Mesenchymal stem cell (in vitro differentiated cells and primary cell): ENCODE measurements at regions not wholly inside any gene's neighbourhood (a gene's known extent, or its start where the extent isn't known, plus 50 kb on each side); places are given as distances from the start of the nearest gene placed in this dataset.

Experiments used
- DNase-seq: peaks from one replicate; pipeline ENCODE4 v3.0.0-alpha.2; 2013
- H2AFZ ChIP-seq: one replicate; pipeline ENCODE4 v1.6.1; 2013; ENCODE audit warnings: low read depth, mild to moderate bottlenecking, control low read depth, inconsistent platforms, low read length, moderate library complexity
- H2AK5ac ChIP-seq: 2 replicates; pipeline ENCODE4 v1.6.1; 2013; ENCODE audit warnings: low read length, moderate library complexity, mild to moderate bottlenecking, inconsistent platforms; ENCODE audit not compliant: severe bottlenecking
- H2BK120ac ChIP-seq: one replicate; pipeline ENCODE4 v1.6.1; 2013; ENCODE audit warnings: low read depth, mild to moderate bottlenecking, inconsistent platforms, low read length, moderate library complexity
- H2BK12ac ChIP-seq, 2 experiments: one replicate each; pipeline ENCODE4 v1.6.1; 2013; ENCODE audit warnings: inconsistent platforms in 2 of 2, low read length in 2 of 2, mild to moderate bottlenecking in 2 of 2, moderate library complexity in 2 of 2, control low read depth in 1 of 2
- H2BK15ac ChIP-seq: one replicate; pipeline ENCODE4 v1.6.1; 2013; ENCODE audit warnings: mild to moderate bottlenecking, low read depth, inconsistent platforms; ENCODE audit not compliant: poor library complexity, severe bottlenecking
- H2BK5ac ChIP-seq: 2 replicates; pipeline ENCODE4 v1.6.1; 2013; ENCODE audit warnings: low read depth, mild to moderate bottlenecking, low read length, control low read depth, inconsistent platforms; ENCODE audit not compliant: poor library complexity, severe bottlenecking
- H3K14ac ChIP-seq, 2 experiments: one replicate each; pipeline ENCODE4 v1.6.1; 2013; ENCODE audit warnings: inconsistent platforms in 2 of 2, low read length in 2 of 2, control low read depth in 1 of 2, mild to moderate bottlenecking in 1 of 2, moderate library complexity in 1 of 2
- H3K18ac ChIP-seq, 2 experiments: one replicate each; pipeline ENCODE4 v1.6.1; 2013; ENCODE audit warnings: inconsistent platforms in 2 of 2, low read length in 2 of 2, control low read depth in 1 of 2, low read depth in 1 of 2, mild to moderate bottlenecking in 1 of 2
- H3K23ac ChIP-seq, 2 experiments: one replicate each; pipeline ENCODE4 v1.6.1; 2013; ENCODE audit warnings: inconsistent platforms in 2 of 2, low read length in 2 of 2, mild to moderate bottlenecking in 2 of 2, moderate library complexity in 2 of 2, control low read depth in 1 of 2
- H3K27ac ChIP-seq: 2 replicates; pipeline ENCODE4 v1.5.1; 2013; ENCODE audit warnings: mild to moderate bottlenecking, moderate library complexity, low read length, control low read depth, inconsistent platforms; ENCODE audit not compliant: poor library complexity, severe bottlenecking
- H3K27me3 ChIP-seq, 2 experiments: 2 replicates each; pipeline versions ENCODE4 v1.6.1 to v1.7.0; 2013; ENCODE audit warnings: low read length in 2 of 2, mild to moderate bottlenecking in 2 of 2, moderate library complexity in 2 of 2, control low read depth in 1 of 2, inconsistent platforms in 1 of 2; ENCODE audit not compliant: control insufficient read depth in 1 of 2, insufficient read depth in 1 of 2
- H3K36me3 ChIP-seq, 2 experiments: 2 replicates each; pipeline versions ENCODE4 v1.6.1 to v1.7.0; 2013; ENCODE audit warnings: low read length in 2 of 2, control low read depth in 1 of 2, inconsistent platforms in 1 of 2, low read depth in 1 of 2, mild to moderate bottlenecking in 1 of 2; ENCODE audit not compliant: insufficient read depth in 2 of 2, control insufficient read depth in 1 of 2
- H3K4ac ChIP-seq, 2 experiments: one replicate each; pipeline ENCODE4 v1.6.1; 2013; ENCODE audit warnings: inconsistent platforms in 2 of 2, low read length in 2 of 2, mild to moderate bottlenecking in 2 of 2, moderate library complexity in 2 of 2, control low read depth in 1 of 2, low read depth in 1 of 2
- H3K4me1 ChIP-seq: 2 replicates; pipeline ENCODE4 v1.6.1; 2013; ENCODE audit warnings: low read depth, low read length, control low read depth; ENCODE audit not compliant: control insufficient read depth, insufficient read depth
- H3K4me2 ChIP-seq: 2 replicates; pipeline ENCODE4 v1.6.1; 2013; ENCODE audit warnings: low read length, mild to moderate bottlenecking, inconsistent platforms; ENCODE audit not compliant: poor library complexity, severe bottlenecking
- H3K4me3 ChIP-seq, 2 experiments: 2 replicates each; pipeline versions ENCODE4 v1.5.1 to v1.7.0; 2013; ENCODE audit warnings: low read length in 2 of 2, mild to moderate bottlenecking in 2 of 2, control low read depth in 1 of 2, low read depth in 1 of 2; ENCODE audit not compliant: insufficient read depth in 1 of 2
- H3K79me1 ChIP-seq: replicated peaks from 2 replicates; pipeline ENCODE4 v1.6.1; 2013; ENCODE audit warnings: mild to moderate bottlenecking, control low read depth, low read length, inconsistent platforms; ENCODE audit not compliant: poor library complexity, severe bottlenecking
- H3K9ac ChIP-seq: 2 replicates; pipeline ENCODE4 v1.7.0; 2013; ENCODE audit warnings: mild to moderate bottlenecking, low read length, moderate library complexity
- H3K9me3 ChIP-seq: 2 replicates; pipeline ENCODE4 v1.7.0; 2013; ENCODE audit warnings: mild to moderate bottlenecking, low read length; ENCODE audit not compliant: control insufficient read depth
- H4K8ac ChIP-seq: one replicate; pipeline ENCODE4 v1.6.1; 2013; ENCODE audit warnings: inconsistent platforms, mild to moderate bottlenecking, low read length, moderate library complexity
- H4K91ac ChIP-seq: one replicate; pipeline ENCODE4 v1.6.1; 2013; ENCODE audit warnings: mild to moderate bottlenecking, low read length, inconsistent platforms
- WGBS: methylation state at CpG from one replicate; pipeline ENCODE4 v1.1.7; 2013; ENCODE audit warnings: mixed read lengths; 5-methylcytosine and 5-hydroxymethylcytosine counted together

DNA sequence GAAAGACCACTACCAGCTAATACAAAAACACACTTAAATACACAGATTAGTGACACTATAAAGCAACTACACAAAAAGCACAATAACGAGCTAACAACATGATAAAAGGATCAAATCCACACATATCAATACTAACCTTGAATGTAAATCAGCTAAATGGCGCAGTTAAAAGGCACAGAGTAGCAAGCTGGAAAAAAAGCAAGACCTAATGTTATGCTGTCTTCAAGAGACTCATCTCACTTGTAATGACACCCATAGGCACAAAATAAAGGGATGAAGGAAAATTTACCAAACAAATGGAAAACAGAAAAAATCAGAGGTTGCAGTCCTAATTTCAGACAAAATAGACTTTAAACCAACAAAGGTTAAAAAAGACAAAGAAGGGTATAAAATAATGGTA lies 86.3 kb downstream of the NUS1 start:
- Histone ChIP-seq H3K14ac (no peak overlapping the region), H3K4me3 (no peak overlapping the region), H3K9me3 (peaks cover 42% of the 10 kb centered on the region), H2BK12ac (no peak overlapping the region), H3K27ac (no peak overlapping the region), H4K91ac (no peak overlapping the region), H3K18ac (no peak overlapping the region), H2BK15ac (no peak overlapping the region), H3K9ac (no peak overlapping the region), H2AFZ (no peak overlapping the region), H3K4me1 (no peaks in the 10 kb centered on the region), H3K36me3 (no peaks in the 10 kb centered on the region), H3K4me2 (no peak overlapping the region), H3K27me3 (no peaks in the 10 kb centered on the region), H3K23ac (no peak overlapping the region), H2AK5ac (no peak overlapping the region), H2BK120ac (no peak overlapping the region), H4K8ac (no peak overlapping the region), H3K79me1 (no peaks in the 10 kb centered on the region), H2BK5ac (no peak overlapping the region), H3K4ac (no peak overlapping the region)
- DNase-seq: no peak
- 48% methylated on average over 2 of the region's 2 CpGs for WGBS

DNA sequence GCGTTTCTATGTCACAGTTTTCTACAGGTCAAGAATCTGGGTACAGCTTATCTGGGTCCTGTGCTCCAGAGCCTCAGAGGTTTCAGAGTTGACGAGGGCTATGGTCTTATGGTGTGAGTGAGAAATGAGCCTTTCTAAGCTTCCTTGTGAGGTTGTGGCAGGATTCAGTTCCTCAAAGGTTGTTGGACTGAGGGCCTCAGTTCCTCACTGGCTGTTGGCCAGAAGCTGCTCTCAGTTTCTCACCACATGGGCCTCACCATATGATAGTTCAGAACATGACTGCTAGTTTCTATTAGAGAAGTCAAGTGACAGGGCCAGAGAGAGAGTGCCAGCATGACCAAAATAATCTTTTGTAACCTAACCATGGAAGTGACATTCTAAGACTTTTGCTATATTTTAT lies 96.1 kb downstream of the NUS1 start:
- Histone ChIP-seq H4K8ac (no peak overlapping the region), H3K27ac (no peak overlapping the region), H3K36me3 (no peaks in the 10 kb centered on the region), H3K18ac (no peak overlapping the region), H3K4ac (no peak overlapping the region), H3K4me1 (no peaks in the 10 kb centered on the region), H2AFZ (no peak overlapping the region), H2BK120ac (no peak overlapping the region), H2BK12ac (no peak overlapping the region), H2AK5ac (no peak overlapping the region), H2BK15ac (no peak overlapping the region), H3K79me1 (no peaks in the 10 kb centered on the region), H3K9me3 (peaks cover 8% of the 10 kb centered on the region), H3K9ac (no peak overlapping the region), H3K4me3 (no peak overlapping the region), H3K27me3 (no peaks in the 10 kb centered on the region), H3K4me2 (no peak overlapping the region), H4K91ac (no peak overlapping the region), H3K14ac (no peak overlapping the region), H2BK5ac (no peak overlapping the region), H3K23ac (no peak overlapping the region)
- WGBS: 74% methylated on average over 2 of the region's 2 CpGs
- no peak for DNase-seq

DNA sequence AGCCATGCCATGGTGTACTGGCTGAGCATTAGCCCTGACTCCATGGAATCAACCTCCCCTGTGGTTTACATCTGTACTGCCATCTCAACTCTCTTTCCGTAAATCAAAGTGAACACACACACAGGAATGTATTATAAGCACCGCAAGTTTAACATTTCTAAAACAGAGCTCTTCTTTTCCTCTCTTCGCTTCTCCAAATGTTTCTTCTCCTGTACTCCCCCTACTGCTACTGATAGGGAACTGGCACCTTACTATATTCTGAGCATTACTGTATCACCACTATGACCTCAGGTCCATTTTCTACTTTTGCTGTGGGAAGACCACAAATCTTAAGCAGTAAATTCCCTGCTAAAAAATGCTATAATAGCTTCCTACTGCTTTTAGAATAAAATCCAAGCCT lies 101.2 kb downstream of the NUS1 start:
- no peak overlapping the region for H4K8ac ChIP-seq
- no peak overlapping the region for H2BK12ac ChIP-seq
- H3K27me3 ChIP-seq: no peaks in the 10 kb centered on the region
- no peak overlapping the region for H3K27ac ChIP-seq
- H3K9me3 ChIP-seq: no peaks in the 10 kb centered on the region
- 48% methylated on average over 3 of the region's 3 CpGs for WGBS
- no peak overlapping the region for H4K91ac ChIP-seq
- H3K14ac ChIP-seq: no peak overlapping the region
- H3K4me3 ChIP-seq: no peak overlapping the region
- no peak overlapping the region for H2BK120ac ChIP-seq
- no peak overlapping the region for H3K18ac ChIP-seq
- no peak overlapping the region for H3K4me2 ChIP-seq
- no peak overlapping the region for H2BK15ac ChIP-seq
- DNase-seq: peak; percentile 6
- no peak overlapping the region for H3K9ac ChIP-seq
- no peak overlapping the region for H2BK5ac ChIP-seq
- H3K79me1 ChIP-seq: no peaks in the 10 kb centered on the region
- H3K4me1 ChIP-seq: no peaks in the 10 kb centered on the region
- no peaks in the 10 kb centered on the region for H3K36me3 ChIP-seq
- H2AFZ ChIP-seq: no peak overlapping the region
- no peak overlapping the region for H3K23ac ChIP-seq
- no peak overlapping the region for H2AK5ac ChIP-seq
- H3K4ac ChIP-seq: no peak overlapping the region

DNA sequence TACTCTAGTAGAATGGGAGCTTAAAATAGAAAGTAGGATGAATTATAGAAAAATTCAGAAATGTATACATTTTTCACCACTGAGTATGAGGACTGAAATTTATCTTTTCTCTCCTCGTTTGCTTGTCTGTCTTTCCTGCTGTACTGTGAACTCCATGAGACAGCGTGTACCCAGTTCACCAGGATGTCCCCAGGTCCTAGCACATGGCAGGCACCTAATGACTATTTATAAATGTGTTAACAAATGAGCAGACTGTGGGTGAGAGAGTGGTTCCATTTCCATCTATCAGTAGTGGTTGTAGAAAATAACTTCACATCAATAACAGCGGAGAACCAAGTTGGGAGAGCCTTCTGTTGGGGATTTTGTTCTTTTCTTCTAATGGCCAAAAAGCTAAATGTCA lies 106.3 kb downstream of the NUS1 start:
- no peak overlapping the region for H2BK15ac ChIP-seq
- no peak for DNase-seq
- H3K79me1 ChIP-seq: no peaks in the 10 kb centered on the region
- no peak overlapping the region for H2BK120ac ChIP-seq
- H3K18ac ChIP-seq: no peak overlapping the region
- H3K14ac ChIP-seq: no peak overlapping the region
- no peak overlapping the region for H2BK5ac ChIP-seq
- no peaks in the 10 kb centered on the region for H3K36me3 ChIP-seq
- no peaks in the 10 kb centered on the region for H3K4me1 ChIP-seq
- no peaks in the 10 kb centered on the region for H3K9me3 ChIP-seq
- no peak overlapping the region for H3K4ac ChIP-seq
- H3K4me3 ChIP-seq: no peak overlapping the region
- no peak overlapping the region for H3K9ac ChIP-seq
- H3K23ac ChIP-seq: no peak overlapping the region
- no peak overlapping the region for H2BK12ac ChIP-seq
- H3K27ac ChIP-seq: no peak overlapping the region
- no peak overlapping the region for H4K91ac ChIP-seq
- H2AFZ ChIP-seq: no peak overlapping the region
- no peaks in the 10 kb centered on the region for H3K27me3 ChIP-seq
- H2AK5ac ChIP-seq: no peak overlapping the region
- no peak overlapping the region for H4K8ac ChIP-seq
- WGBS: 79% methylated on average over 3 of the region's 3 CpGs
- H3K4me2 ChIP-seq: no peak overlapping the region
